H1 (cell line): ENCODE measurements at regions not wholly inside any gene's neighbourhood (a gene's known extent, or its start where the extent isn't known, plus 50 kb on each side); places are given as distances from the start of the nearest gene placed in this dataset.

Experiments
- FOSL1 ChIP-seq: IDR thresholded peaks from 2 replicates; pipeline ENCODE4 v1.6.1; 2011; ENCODE audit warnings: mild to moderate bottlenecking, low read depth, low read length, moderate library complexity; ENCODE audit not compliant: insufficient read depth
- GABPA ChIP-seq: IDR thresholded peaks from 2 replicates; pipeline ENCODE4 v1.6.1; 2011; ENCODE audit warnings: mild to moderate bottlenecking, low read length, moderate library complexity, borderline replicate concordance; ENCODE audit not compliant: insufficient read depth
- POU5F1 ChIP-seq: IDR thresholded peaks from 2 replicates; pipeline ENCODE4 v1.6.1; 2011; ENCODE audit warnings: low read depth, mild to moderate bottlenecking, low read length, moderate library complexity
- RAD21 ChIP-seq, 2 experiments: IDR thresholded peaks in 1 of 2; conservative IDR thresholded peaks in 1 of 2; 2 replicates each; pipeline ENCODE4 v1.6.1; 2011; ENCODE audit warnings: low read depth in 2 of 2, low read length in 2 of 2, improper control_type of control experiment in 1 of 2, inconsistent platforms in 1 of 2, mild to moderate bottlenecking in 1 of 2, moderate library complexity in 1 of 2
- USF2 ChIP-seq: IDR thresholded peaks from 2 replicates; pipeline ENCODE4 v1.6.1; 2011; ENCODE audit warnings: low read length, improper control_type of control experiment

- no peak for TF ChIP-seq USF2
- no peak for TF ChIP-seq FOSL1
- TF ChIP-seq RAD21 (IDR thresholded peaks at IDR 0.05 in 1 of 2, conservative IDR thresholded peaks at IDR 0.05 in 1 of 2; ENCODE audit: low read depth in 2 of 2, low read length in 2 of 2) = no peak
- TF ChIP-seq POU5F1 = no peak
- TF ChIP-seq GABPA = no peak
- TF ChIP-seq, all 59 proteins: peak for 0
Measured at GRCh38 chr18:57234346-57234745, 87.5 kb downstream of the BOD1L2 start (continued).
